Hepatocyte (in vitro differentiated cells): ENCODE measurements at regions not wholly inside any gene's neighbourhood (a gene's known extent, or its start where the extent isn't known, plus 50 kb on each side); places are given as distances from the start of the nearest gene placed in this dataset.

Experiments
- EZH2 ChIP-seq: fragments of 200-600 bp; sonication (generic); IDR thresholded peaks from 2 replicates; pipeline ENCODE4 v1.6.1; 2016; ENCODE audit warnings: antibody characterized with exemption, mild to moderate bottlenecking, borderline replicate concordance
- TF ChIP-seq, protein P1 (sequence below): fragments of 200-600 bp; sonication (generic); IDR thresholded peaks from 2 replicates; pipeline ENCODE4 v1.5.1; 2016; ENCODE audit warnings: antibody characterized with exemption, mild to moderate bottlenecking; ENCODE audit not compliant: poor library complexity

DNA sequence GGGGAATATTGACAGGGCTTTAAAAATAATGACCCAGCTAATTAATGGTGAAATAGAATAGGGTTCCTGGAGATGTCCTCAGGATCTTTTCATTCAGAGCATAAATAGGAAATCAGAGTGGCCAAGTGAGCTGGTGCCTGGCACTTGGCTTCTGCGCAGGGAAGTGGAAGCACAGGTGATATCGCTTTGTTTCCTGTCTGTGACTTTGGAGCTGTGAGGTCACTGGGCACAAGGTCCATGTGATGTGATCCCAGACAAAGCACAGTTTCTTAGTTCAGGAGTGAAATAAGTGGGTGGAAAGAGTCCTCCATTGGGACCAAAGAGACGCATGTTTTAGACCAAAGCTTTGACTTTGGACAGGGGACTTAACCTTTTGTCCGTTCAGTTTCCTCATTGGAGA is 338.3 kb downstream of the CYRIA start:
- TF ChIP-seq, protein P1, sequence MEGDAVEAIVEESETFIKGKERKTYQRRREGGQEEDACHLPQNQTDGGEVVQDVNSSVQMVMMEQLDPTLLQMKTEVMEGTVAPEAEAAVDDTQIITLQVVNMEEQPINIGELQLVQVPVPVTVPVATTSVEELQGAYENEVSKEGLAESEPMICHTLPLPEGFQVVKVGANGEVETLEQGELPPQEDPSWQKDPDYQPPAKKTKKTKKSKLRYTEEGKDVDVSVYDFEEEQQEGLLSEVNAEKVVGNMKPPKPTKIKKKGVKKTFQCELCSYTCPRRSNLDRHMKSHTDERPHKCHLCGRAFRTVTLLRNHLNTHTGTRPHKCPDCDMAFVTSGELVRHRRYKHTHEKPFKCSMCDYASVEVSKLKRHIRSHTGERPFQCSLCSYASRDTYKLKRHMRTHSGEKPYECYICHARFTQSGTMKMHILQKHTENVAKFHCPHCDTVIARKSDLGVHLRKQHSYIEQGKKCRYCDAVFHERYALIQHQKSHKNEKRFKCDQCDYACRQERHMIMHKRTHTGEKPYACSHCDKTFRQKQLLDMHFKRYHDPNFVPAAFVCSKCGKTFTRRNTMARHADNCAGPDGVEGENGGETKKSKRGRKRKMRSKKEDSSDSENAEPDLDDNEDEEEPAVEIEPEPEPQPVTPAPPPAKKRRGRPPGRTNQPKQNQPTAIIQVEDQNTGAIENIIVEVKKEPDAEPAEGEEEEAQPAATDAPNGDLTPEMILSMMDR: no peak
- TF ChIP-seq EZH2: no peak
